ENCODE measurements at regions not wholly inside any gene's neighbourhood (a gene's known extent, or its start where the extent isn't known, plus 50 kb on each side); places are given as distances from the start of the nearest gene placed in this dataset.

- Histone ChIP-seq H3F3A (ENCODE audit: low read depth) (no peaks in the 10 kb centered on the region), H3K9me3 (ENCODE audit: insufficient read depth, low read depth, low read length) (no peaks in the 10 kb centered on the region), H3K4me1 (ENCODE audit: insufficient read depth, low read length, poor library complexity, severe bottlenecking) (no peaks in the 10 kb centered on the region), H3K79me2 (ENCODE audit: insufficient read depth, low read length) (no peaks in the 10 kb centered on the region), H3K4me3 (ENCODE audit: low read length, poor library complexity, severe bottlenecking) (no peak overlapping the region), H3K9ac (ENCODE audit: low read depth, low read length, poor library complexity, severe bottlenecking) (no peak overlapping the region), H4K20me1 (ENCODE audit: insufficient read depth, low read length, poor library complexity, severe bottlenecking) (no peaks in the 10 kb centered on the region), H3K9me2 (replicated peaks; ENCODE audit: low read depth, low read length) (no peaks in the 10 kb centered on the region), H3K27me3 (ENCODE audit: insufficient read depth, low read length, poor library complexity, severe bottlenecking) (no peaks in the 10 kb centered on the region), H3K36me3 (ENCODE audit: insufficient read depth, low read length) (no peaks in the 10 kb centered on the region), H2AFZ (ENCODE audit: low read length) (no peak overlapping the region), H3K4me2 (ENCODE audit: low read depth, low read length, poor library complexity, severe bottlenecking) (no peak overlapping the region)
- TF ChIP-seq EZH2phosphoT487 (IDR thresholded peaks at IDR 0.05; ENCODE audit: borderline replicate concordance) (no peak), CTCF (conservative IDR thresholded peaks at IDR 0.05; ENCODE audit: low read length) (no peak)
These were observed 455.4 kb upstream of the LRRTM4 start for GRCh38 chr2:77977471-77978063.

GRCh38 chr2:77995161-77995560 is 473.0 kb upstream of the LRRTM4 start:
- no peaks in the 10 kb centered on the region for H3F3A ChIP-seq (ENCODE audit: low read depth)
- H3K4me3 ChIP-seq (ENCODE audit: low read length, poor library complexity, severe bottlenecking), result no peak overlapping the region
- H4K20me1 ChIP-seq (ENCODE audit: insufficient read depth, low read length, poor library complexity, severe bottlenecking), result no peaks in the 10 kb centered on the region
- H3K79me2 ChIP-seq (ENCODE audit: insufficient read depth, low read length), result no peaks in the 10 kb centered on the region
- no peak overlapping the region for H3K9ac ChIP-seq (ENCODE audit: low read depth, low read length, poor library complexity, severe bottlenecking)
- H3K27me3 ChIP-seq (ENCODE audit: insufficient read depth, low read length, poor library complexity, severe bottlenecking), result no peaks in the 10 kb centered on the region
- H3K4me1 ChIP-seq (ENCODE audit: insufficient read depth, low read length, poor library complexity, severe bottlenecking), result no peaks in the 10 kb centered on the region
- no peaks in the 10 kb centered on the region for H3K9me3 ChIP-seq (ENCODE audit: insufficient read depth, low read depth, low read length)
- H2AFZ ChIP-seq (ENCODE audit: low read length), result no peak overlapping the region
- H3K36me3 ChIP-seq (ENCODE audit: insufficient read depth, low read length), result no peaks in the 10 kb centered on the region
- no peak for TF ChIP-seq CTCF (conservative IDR thresholded peaks at IDR 0.05; ENCODE audit: low read length)
- no peak for TF ChIP-seq EZH2phosphoT487 (IDR thresholded peaks at IDR 0.05; ENCODE audit: borderline replicate concordance)
- H3K9me2 ChIP-seq (replicated peaks; ENCODE audit: low read depth, low read length), result no peaks in the 10 kb centered on the region
- no peak overlapping the region for H3K4me2 ChIP-seq (ENCODE audit: low read depth, low read length, poor library complexity, severe bottlenecking)

- H3K27me3 ChIP-seq (ENCODE audit: insufficient read depth, low read length, poor library complexity, severe bottlenecking), result no peaks in the 10 kb centered on the region
- H3K4me3 ChIP-seq (ENCODE audit: low read length, poor library complexity, severe bottlenecking), result no peak overlapping the region
- H3K79me2 ChIP-seq (ENCODE audit: insufficient read depth, low read length), result no peaks in the 10 kb centered on the region
- no peaks in the 10 kb centered on the region for H3K9me3 ChIP-seq (ENCODE audit: insufficient read depth, low read depth, low read length)
- no peaks in the 10 kb centered on the region for H3F3A ChIP-seq (ENCODE audit: low read depth)
- no peaks in the 10 kb centered on the region for H4K20me1 ChIP-seq (ENCODE audit: insufficient read depth, low read length, poor library complexity, severe bottlenecking)
- TF ChIP-seq EZH2phosphoT487 (IDR thresholded peaks at IDR 0.05; ENCODE audit: borderline replicate concordance) (no peak), CTCF (conservative IDR thresholded peaks at IDR 0.05; ENCODE audit: low read length) (no peak)
- H2AFZ ChIP-seq (ENCODE audit: low read length), result no peak overlapping the region
- no peak overlapping the region for H3K4me2 ChIP-seq (ENCODE audit: low read depth, low read length, poor library complexity, severe bottlenecking)
- H3K36me3 ChIP-seq (ENCODE audit: insufficient read depth, low read length), result no peaks in the 10 kb centered on the region
- H3K9ac ChIP-seq (ENCODE audit: low read depth, low read length, poor library complexity, severe bottlenecking), result no peak overlapping the region
- H3K9me2 ChIP-seq (replicated peaks; ENCODE audit: low read depth, low read length), result no peaks in the 10 kb centered on the region
- H3K4me1 ChIP-seq (ENCODE audit: insufficient read depth, low read length, poor library complexity, severe bottlenecking), result no peaks in the 10 kb centered on the region
These were observed 477.2 kb upstream of the LRRTM4 start for GRCh38 chr2:77999376-77999775.

All from Loucy (cell line).